Omental fat pad (tissue), 3 donors: ENCODE measurements at regions not wholly inside any gene's neighbourhood (a gene's known extent, or its start where the extent isn't known, plus 50 kb on each side); places are given as distances from the start of the nearest gene placed in this dataset.

ENCODE experiments used
- ATAC-seq: fragments of 150-250 bp; one replicate; pipeline ENCODE4 v1.9.1; 2016; ENCODE audit warnings: mild to moderate bottlenecking, moderate library complexity; ENCODE audit not compliant: low FRiP score
- DNase-seq: peaks from one replicate; pipeline ENCODE4 v3.0.0-alpha.2; 2019; ENCODE audit warnings: low spot score
- TF ChIP-seq, protein P1 (sequence below), 3 donors: fragments of 450-650 bp; IDR thresholded peaks; one replicate each; pipeline ENCODE4 v1.5.1; 2016 to 2017; ENCODE audit warnings: antibody characterized with exemption in 3 of 3, mild to moderate bottlenecking in 3 of 3, moderate library complexity in 2 of 3

- DNase-seq = no peak
- TF ChIP-seq, protein P1, sequence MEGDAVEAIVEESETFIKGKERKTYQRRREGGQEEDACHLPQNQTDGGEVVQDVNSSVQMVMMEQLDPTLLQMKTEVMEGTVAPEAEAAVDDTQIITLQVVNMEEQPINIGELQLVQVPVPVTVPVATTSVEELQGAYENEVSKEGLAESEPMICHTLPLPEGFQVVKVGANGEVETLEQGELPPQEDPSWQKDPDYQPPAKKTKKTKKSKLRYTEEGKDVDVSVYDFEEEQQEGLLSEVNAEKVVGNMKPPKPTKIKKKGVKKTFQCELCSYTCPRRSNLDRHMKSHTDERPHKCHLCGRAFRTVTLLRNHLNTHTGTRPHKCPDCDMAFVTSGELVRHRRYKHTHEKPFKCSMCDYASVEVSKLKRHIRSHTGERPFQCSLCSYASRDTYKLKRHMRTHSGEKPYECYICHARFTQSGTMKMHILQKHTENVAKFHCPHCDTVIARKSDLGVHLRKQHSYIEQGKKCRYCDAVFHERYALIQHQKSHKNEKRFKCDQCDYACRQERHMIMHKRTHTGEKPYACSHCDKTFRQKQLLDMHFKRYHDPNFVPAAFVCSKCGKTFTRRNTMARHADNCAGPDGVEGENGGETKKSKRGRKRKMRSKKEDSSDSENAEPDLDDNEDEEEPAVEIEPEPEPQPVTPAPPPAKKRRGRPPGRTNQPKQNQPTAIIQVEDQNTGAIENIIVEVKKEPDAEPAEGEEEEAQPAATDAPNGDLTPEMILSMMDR (IDR thresholded peaks at IDR 0.05) = no peak
Measured at GRCh38 chr2:5546181-5546580, 146.0 kb upstream of the SOX11 start.

DNA sequence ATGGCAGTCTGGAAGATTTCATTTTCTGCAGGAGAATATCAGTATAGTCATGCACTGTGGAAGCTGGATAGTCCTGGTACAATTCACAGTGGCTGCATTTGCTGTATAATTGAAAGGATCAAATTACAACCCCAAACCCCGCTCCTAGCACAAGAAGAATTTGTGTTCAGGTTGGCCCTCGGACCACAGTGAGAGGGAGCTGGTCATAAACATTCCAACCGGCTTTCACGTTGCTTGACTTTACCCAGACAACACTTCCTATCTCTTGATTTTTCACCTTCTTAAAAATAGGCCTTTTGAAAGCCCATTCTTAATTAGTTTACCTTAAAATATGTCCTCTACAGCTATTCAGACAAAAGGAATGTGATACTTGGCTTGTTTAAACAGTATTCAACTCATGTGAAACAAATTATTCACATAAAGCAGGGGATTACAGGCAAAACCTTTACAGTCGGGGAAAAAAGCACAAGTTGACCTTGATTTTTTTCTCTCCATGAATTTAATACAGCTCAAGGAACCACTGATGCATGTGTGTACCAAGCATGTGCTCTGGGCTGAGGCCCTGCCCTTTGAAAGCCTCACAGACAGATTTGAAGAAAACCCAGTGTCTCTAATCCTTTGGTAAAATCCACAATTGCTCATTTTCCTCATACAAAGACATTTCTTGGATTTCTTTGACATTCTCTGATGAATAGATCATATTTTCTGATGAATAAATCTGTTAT lies 143.0 kb upstream of the SOX11 start:
- ATAC-seq = no peak
- TF ChIP-seq, protein P1 (IDR thresholded peaks at IDR 0.05) = no peak
- DNase-seq = no peak

More at GRCh38 chr2:5546181-5546580, 146.0 kb upstream of the SOX11 start:
- ATAC-seq = no peak

- DNase-seq (no peak), ATAC-seq (no peak)
- TF ChIP-seq, protein P1 (IDR thresholded peaks at IDR 0.05) = no peak
Measured at GRCh38 chr2:5549771-5550170, 142.4 kb upstream of the SOX11 start.

DNA sequence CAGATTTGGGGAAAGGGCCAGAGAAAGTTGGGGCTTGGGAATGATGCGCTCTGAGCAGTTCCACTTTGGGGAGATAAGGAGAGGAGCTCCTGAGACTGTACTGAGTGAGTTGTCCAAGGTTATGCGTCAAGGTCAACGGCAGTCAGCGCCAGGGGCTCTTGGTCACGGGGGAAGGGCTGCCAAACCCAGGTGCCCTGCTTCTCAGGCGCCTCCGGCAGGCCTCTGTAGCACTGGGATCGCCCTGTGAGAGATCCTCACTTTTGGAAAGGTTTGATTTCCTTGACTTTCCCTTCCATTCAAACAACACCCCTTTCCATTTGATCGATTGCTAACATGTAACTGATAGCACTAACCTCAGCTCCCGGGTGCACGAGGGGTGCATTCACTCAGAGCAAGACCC lies 136.5 kb upstream of the SOX11 start:
- TF ChIP-seq, protein P1 (IDR thresholded peaks at IDR 0.05) = no peak
- DNase-seq (no peak), ATAC-seq (no peak)

- no peak for ATAC-seq
- no peak for DNase-seq
- TF ChIP-seq, protein P1 (IDR thresholded peaks at IDR 0.05) = no peak
Measured at GRCh38 chr2:5561006-5561405, 131.2 kb upstream of the SOX11 start.

- ATAC-seq = no peak
- DNase-seq = no peak
- TF ChIP-seq, protein P1 (IDR thresholded peaks at IDR 0.05) = no peak
Measured at GRCh38 chr2:5562426-5562825, 129.8 kb upstream of the SOX11 start.

DNA sequence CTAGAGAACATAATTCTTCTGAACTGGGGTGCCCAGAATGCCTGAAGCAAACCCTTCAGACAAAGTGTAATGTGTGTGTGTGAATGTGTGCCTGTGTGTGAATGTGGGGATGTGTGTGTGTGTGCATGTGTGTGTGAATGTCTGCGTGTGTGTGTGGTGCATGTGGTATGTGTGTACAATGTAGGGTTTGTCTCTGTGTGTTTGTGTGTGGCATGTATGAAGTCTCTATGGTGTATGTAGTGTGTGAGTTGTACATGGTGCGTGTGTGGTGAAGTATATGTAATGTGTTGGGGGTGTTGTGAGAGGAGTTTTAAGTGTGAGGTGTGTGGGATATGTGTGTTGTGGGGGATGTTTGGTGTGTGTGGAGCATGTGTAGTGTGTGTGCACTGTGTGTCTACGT lies 129.3 kb upstream of the SOX11 start:
- no peak for DNase-seq
- TF ChIP-seq, protein P1 (IDR thresholded peaks at IDR 0.05) = no peak
- ATAC-seq = no peak
